Hippocampal formation (tissue), 2 donors: ENCODE measurements at regions not wholly inside any gene's neighbourhood (a gene's known extent, or its start where the extent isn't known, plus 50 kb on each side); places are given as distances from the start of the nearest gene placed in this dataset.

Experiments
- DNase-seq, 2 donors: peaks; one replicate each; lab custom pipeline; 2025; lab: John Stamatoyannopoulos, UW

DNA sequence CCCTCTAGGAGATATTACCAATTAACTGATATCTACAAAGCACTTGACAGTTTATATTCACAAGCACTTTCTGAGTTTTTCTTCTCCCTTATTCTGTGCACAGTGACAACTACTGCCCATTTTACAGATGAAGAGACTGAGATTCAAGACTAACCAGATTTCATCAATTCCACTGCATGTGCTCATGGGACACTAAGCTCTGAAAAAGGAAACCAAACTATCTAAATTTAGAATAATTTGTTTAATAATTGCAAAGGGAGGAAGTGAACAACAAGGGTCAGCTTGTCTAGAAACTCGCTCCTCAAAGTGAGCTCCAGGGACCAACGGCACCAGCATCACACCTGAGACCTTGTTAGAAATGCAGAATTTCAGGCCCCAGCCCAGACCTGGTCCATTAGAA lies 50.8 kb upstream of the MYLIP start:
- no peak for DNase-seq

- no peak for DNase-seq
Measured at GRCh38 chr6:16069671-16070070, 59.2 kb upstream of the MYLIP start.

- no peak for DNase-seq
Measured at GRCh38 chr6:16069222-16069621, 59.7 kb upstream of the MYLIP start.

DNA sequence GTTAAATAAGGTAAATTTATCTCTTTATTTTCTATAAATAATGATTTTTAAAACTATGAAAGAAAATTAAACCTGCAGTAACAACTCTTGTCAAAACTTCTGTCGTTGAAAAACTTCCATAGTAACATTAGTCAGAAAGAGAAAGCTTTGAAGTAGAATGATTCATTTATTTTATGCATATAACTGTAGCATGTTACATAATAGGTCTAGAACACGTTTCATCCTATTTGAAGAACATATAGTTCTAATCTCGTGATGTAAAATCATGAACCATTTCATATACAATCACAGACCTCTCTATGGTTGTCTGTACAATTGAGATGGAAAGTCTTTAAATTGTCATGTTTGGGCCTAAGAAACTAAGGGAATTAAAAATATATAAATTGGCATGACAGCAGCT lies 61.3 kb upstream of the MYLIP start:
- DNase-seq, result no peak

GRCh38 chr6:16064671-16065072 lies 64.2 kb upstream of the MYLIP start:
- DNase-seq, result no peak

DNA sequence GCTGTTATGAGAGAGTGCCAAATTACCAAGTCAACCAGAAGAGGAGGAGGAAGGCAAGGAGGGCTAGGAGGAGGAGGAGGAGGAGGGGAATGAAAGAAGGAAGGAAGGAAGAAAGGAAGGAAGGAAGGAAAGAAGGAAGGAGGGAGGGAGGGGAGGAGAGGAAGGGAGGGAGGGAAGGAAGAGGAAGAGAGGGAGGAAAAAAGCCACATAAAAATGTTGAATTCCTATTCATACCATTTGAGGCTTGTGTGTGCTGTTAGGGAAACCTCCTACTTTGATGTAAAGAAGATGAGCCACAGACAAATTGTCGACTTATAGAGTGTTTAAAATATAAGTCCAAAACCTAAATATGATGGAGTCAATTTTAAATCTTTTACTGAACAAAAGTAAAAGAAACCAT lies 65.3 kb upstream of the MYLIP start:
- no peak for DNase-seq

- DNase-seq, result no peak
Measured at GRCh38 chr6:16061818-16062217, 67.1 kb upstream of the MYLIP start.

DNA sequence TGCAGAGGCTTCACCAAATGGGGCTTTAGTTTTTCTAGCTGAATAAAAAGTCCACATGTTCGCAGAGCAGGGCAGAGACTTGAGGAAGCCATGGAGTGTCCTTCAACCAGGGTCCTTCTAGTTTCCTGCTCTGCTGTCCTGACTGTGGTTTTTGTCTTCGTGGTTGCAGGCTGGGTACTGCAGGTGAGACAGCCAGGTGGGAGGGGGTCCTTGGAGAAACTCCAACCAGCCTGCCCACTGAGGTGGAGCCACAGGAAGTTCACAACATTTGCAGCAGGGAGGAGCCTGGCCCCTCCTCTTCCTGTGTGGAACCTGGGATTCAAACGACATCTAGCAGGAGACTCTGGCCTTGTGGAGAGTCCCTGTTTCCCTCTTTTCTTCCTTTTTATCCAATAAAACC lies 68.8 kb upstream of the MYLIP start:
- DNase-seq, result no peak

DNA sequence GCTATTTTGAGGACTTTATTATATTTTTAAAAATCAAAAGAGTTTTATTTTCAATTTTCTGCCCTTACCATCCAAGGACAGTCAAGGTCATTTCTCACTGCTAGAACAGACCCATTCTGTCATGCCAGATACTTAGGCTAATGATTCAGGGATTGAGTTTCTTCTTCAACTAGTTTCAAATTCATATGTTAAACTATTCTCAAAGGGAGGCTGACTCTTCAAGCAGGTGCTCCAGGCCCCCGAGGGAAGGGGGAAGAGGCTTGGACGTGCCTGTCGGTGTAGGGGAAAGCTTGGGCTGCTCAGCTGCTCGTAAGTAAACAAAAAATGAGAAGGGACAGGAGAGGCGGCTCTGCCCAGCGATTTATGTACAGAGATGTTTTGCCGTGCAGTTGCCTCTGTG lies 69.4 kb upstream of the MYLIP start:
- no peak for DNase-seq

DNA sequence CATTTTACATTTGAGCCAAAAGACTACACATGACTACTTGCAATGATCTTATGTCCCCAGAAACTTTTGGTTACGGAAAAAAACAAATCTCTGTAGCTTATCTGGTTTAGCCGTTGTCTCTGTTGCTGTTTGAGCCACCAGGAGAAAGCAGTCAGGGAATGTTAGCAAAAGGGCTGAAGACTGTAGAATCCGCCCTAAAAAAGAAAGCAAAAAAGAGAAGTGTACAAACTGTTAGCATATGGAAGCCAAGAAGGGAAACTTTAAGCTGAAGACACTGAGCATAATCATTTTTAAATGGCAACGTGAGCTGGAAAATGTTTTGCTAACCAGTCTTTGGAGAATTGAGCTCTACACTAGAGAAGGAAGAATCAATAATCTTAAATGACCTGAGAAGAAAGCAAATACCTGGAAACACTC lies 69.9 kb upstream of the MYLIP start:
- no peak for DNase-seq

- DNase-seq, result no peak
Measured at GRCh38 chr6:16058201-16058928, 70.5 kb upstream of the MYLIP start.

DNA sequence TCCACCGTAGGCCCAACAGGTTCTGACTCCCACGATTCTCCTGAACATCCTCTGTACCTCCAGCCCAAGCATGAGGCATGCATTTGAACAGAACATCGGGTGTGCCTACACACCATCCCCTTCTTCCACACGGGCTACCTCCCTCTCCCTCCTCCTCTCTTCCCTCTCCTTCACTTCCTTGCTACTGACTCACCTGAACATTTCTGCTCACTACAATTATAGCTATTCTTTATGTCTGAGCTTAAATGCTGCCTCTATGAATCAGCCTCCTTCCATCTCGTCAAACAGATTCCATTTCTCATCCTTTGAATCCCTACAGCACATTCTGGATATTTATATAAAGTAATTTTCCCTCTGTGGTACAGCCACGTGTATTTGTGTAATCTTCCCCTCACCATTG lies 71.4 kb upstream of the MYLIP start:
- no peak for DNase-seq

DNA sequence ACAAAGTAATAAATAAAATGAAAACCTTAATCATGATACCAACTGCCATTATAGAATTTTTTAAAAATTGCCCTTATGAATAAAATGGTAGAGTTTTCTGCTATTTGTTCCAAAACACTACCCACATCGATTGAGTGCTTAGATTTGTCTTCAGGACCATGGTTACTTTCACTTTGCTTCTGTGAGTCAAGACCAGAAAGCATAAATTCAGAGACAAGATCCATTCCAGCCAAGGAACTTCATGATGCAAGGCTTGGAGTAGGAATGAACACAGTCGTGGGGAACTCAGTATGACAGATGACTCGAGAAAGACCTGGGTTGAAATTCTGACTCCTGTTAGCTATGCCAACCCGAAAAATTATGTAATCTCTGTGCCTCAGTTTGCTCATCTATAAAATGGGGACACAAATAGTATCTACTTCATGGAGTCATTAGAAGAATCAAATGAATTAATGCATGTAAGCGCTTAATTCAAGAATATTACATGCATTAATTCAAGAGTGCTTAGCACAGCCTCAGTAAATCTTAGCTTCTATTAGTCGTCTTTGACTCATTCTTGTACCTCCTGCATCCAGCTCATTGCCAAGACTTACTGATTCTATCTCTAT lies 72.5 kb upstream of the MYLIP start:
- no peak for DNase-seq

GRCh38 chr6:16055852-16056251 lies 73.0 kb upstream of the MYLIP start:
- no peak for DNase-seq

DNA sequence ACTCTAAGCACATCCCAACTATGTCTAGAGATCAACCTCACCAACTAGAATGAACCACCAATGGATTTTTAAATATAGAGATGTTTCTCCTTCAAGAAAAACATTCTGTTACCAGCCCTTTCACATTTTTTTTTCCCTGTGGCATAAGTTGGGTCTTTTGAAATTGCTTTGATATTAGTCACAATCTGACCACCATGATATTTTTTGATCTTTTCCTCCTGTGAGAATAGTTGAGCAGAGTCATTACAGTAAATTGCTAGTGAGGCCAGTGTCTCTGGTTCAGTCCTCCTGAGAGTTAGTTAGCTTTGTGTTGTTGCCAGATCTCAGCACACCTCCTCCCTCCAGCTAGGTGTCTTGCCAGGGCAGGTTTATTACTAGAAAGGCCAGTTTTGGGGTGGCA lies 79.7 kb upstream of the MYLIP start:
- DNase-seq, result no peak

- no peak for DNase-seq
Measured at GRCh38 chr6:16048221-16048620, 80.7 kb upstream of the MYLIP start.

GRCh38 chr6:16047435-16047990 lies 81.4 kb upstream of the MYLIP start:
- no peak for DNase-seq

GRCh38 chr6:16045238-16045637 lies 83.6 kb upstream of the MYLIP start:
- no peak for DNase-seq

GRCh38 chr6:16044211-16044643 lies 84.7 kb upstream of the MYLIP start:
- no peak for DNase-seq

DNA sequence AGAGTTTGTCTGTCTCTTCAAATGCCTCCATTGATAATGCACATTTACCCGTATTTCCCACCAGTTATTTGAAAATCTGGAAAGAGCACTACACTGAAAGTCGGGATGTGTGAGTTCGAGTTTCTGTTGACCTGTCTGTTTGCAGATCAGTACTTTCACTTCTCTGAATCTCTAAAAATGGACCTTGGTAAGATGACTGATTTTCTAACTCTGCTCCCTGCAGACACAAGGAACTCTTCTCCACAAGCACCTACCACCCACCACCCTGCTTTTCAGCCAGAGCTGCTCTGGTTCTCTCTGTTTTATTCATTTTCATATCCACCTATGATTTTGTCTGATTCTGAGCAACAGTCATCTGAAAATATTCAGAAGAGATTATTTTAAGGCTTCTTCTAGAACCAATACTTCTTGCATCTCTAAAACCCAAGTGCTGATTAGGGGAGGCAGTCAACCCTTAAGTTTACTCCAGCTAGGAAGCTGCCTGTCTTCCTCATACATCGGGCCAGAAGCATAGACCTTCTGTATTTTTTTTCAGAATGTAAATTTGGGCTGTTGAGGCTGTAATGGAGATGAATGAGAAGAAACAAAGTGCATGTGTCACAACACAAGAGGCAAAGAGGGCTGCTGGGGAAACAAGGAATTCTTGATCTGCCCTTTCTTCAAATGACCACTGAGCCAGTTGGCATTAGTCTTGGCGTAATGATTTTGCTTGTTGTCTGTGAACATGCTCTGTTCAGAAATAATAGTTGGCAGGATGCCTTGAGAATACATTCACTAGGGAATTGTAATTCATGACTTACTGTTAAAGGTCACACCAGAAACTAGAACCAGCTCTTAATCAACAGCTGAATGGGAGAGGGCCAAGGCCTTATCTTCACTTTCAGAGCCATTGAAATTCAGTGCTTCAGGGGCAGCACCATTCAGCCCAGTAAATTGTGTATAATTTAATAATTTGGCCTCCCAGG lies 85.4 kb upstream of the MYLIP start:
- DNase-seq, result no peak

DNA sequence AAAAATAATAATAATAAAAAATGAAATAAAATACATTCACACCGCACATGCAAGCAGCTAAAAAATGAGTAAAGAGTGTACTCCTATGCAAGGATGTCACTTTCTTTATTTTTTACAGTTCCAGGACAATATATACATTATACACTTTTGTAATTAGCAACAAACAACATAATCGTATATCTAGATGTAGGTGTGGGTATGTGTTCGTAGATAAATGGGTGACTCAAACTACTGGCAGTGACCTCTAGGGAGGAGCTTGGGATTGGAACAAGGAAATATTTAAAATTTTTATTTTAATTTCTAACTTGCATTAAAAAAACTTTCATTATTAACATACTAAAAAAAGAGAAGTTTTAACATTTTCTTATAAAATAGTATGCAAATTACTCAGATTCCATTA lies 86.1 kb upstream of the MYLIP start:
- DNase-seq, result no peak

GRCh38 chr6:16041327-16041726 lies 87.6 kb upstream of the MYLIP start:
- no peak for DNase-seq

DNA sequence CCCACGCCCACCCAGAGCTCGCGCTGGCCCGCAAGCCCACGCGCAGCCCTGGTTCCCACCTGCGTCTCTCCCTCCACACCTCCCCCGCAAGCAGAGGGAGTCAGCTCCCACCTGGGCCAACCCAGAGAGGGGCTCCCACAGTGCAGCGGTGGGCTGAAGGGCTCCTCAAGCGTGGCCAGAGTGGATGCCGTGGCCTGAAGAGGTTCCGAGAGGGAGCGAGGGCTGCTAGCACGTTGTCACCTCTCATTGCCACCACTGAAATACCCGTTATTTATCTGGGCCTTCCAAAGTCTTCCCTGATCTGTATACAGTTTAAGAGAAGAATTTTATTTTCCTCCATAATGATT lies 88.3 kb upstream of the MYLIP start:
- no peak for DNase-seq
